SK-N-SH (cell line): ENCODE measurements at regions not wholly inside any gene's neighbourhood (a gene's known extent, or its start where the extent isn't known, plus 50 kb on each side); places are given as distances from the start of the nearest gene placed in this dataset.

Experiments used
- CTCF ChIA-PET: fragments of 300-600, 350-600 bp; formaldehyde crosslinking; extraction: SDS; loops from one replicate; lab custom pipeline; 2021; lab: Yijun Ruan, JAX
- POLR2A ChIA-PET: fragments of 350-600 bp; sonication (Branson Sonifier 250); formaldehyde crosslinking; extraction: SDS; loops from one replicate; lab custom pipeline; 2020; ENCODE audit warnings: antibody characterized with exemption, inconsistent platforms; lab: Yijun Ruan, JAX
- DNase-seq: peaks from one replicate; pipeline ENCODE4 v3.0.0; 2012
- H2AFZ ChIP-seq: fragments of 200-600 bp; sonication (generic); 2 replicates; pipeline ENCODE4 v1.8.1; 2016; ENCODE audit warnings: antibody characterized with exemption, mild to moderate bottlenecking, low read depth
- H3F3A ChIP-seq: fragments of 200-600 bp; sonication (generic); replicated peaks from 2 replicates; pipeline ENCODE3; 2016; ENCODE audit warnings: antibody characterized with exemption, mild to moderate bottlenecking; ENCODE audit not compliant: insufficient read depth
- H3K27ac ChIP-seq, 2 experiments: fragments of 200-500 bp in 1 of 2; fragments of 200-600 bp in 1 of 2; sonication (Bioruptor generic) in 1 of 2; sonication (generic), shearing (Covaris generic) in 1 of 2; 2 replicates each; pipeline versions ENCODE4 v1.5.1 to v1.6.1; 2014 to 2016; ENCODE audit warnings: low read depth in 2 of 2, inconsistent platforms in 1 of 2, low read length in 1 of 2, mild to moderate bottlenecking in 1 of 2, mixed read lengths in 1 of 2
- H3K27me3 ChIP-seq: fragments of 200-600 bp; sonication (generic), shearing (Covaris generic); 2 replicates; pipeline ENCODE4 v1.6.1; 2016; ENCODE audit warnings: mixed run types; ENCODE audit not compliant: insufficient read depth
- H3K36me3 ChIP-seq, 2 experiments: fragments of 200-500 bp in 1 of 2; fragments of 200-600 bp in 1 of 2; sonication (Bioruptor generic) in 1 of 2; sonication (generic) in 1 of 2; replicated peaks in 1 of 2; 2 replicates each; pipeline versions ENCODE3 to v1.5.1; 2014 to 2016; ENCODE audit warnings: low read length in 1 of 2, mild to moderate bottlenecking in 1 of 2; ENCODE audit not compliant: insufficient read depth in 2 of 2, control insufficient read depth in 1 of 2
- H3K4me1 ChIP-seq, 2 experiments: fragments of 200-500 bp in 1 of 2; fragments of 200-600 bp in 1 of 2; sonication (Bioruptor generic) in 1 of 2; sonication (generic), shearing (Covaris generic) in 1 of 2; 2 replicates each; pipeline versions ENCODE4 v1.5.1 to v1.6.1; 2014 to 2016; ENCODE audit warnings: low read depth in 1 of 2, low read length in 1 of 2, mixed run types in 1 of 2; ENCODE audit not compliant: insufficient read depth in 2 of 2, control insufficient read depth in 1 of 2
- H3K4me2 ChIP-seq: fragments of 200-600 bp; sonication (generic), shearing (Covaris generic); 2 replicates; pipeline ENCODE4 v1.6.1; 2017; ENCODE audit warnings: mixed run types
- H3K4me3 ChIP-seq, 2 experiments: fragments of 200-500 bp in 1 of 2; fragments of 200-600 bp in 1 of 2; sonication (Bioruptor generic) in 1 of 2; sonication (generic), shearing (Covaris generic) in 1 of 2; 2 replicates each; pipeline versions ENCODE4 v1.5.1 to v1.8.1; 2014 to 2016; ENCODE audit warnings: low read depth in 2 of 2, inconsistent platforms in 1 of 2, low read length in 1 of 2, mild to moderate bottlenecking in 1 of 2, mixed read lengths in 1 of 2, moderate library complexity in 1 of 2
- H3K79me2 ChIP-seq: fragments of 200-600 bp; sonication (generic); 2 replicates; pipeline ENCODE4 v1.8.1; 2017; ENCODE audit warnings: mild to moderate bottlenecking; ENCODE audit not compliant: insufficient read depth
- H3K9ac ChIP-seq: fragments of 200-600 bp; sonication (generic); 2 replicates; pipeline ENCODE4 v1.6.1; 2017; ENCODE audit warnings: mixed run types
- H3K9me2 ChIP-seq: fragments of 200-600 bp; sonication (generic); 2 replicates; pipeline ENCODE4 v1.6.1; 2017; ENCODE audit warnings: mixed run types
- H3K9me3 ChIP-seq: fragments of 200-600 bp; sonication (generic); 2 replicates; pipeline ENCODE4 v1.6.1; 2017; ENCODE audit warnings: mixed run types, mild to moderate bottlenecking, moderate library complexity
- H4K20me1 ChIP-seq: fragments of 200-600 bp; sonication (generic); 2 replicates; pipeline ENCODE4 v1.6.1; 2017; ENCODE audit warnings: mild to moderate bottlenecking, mixed run types; ENCODE audit not compliant: insufficient read depth
- CTCF ChIP-seq: fragments of 200-600 bp; sonication (generic); IDR thresholded peaks from 2 replicates; pipeline ENCODE4 v1.6.1; 2017; ENCODE audit warnings: antibody characterized with exemption, mild to moderate bottlenecking, moderate library complexity
- EP300 ChIP-seq, 2 experiments: IDR thresholded peaks; 2 replicates each; pipeline versions ENCODE4 v1.4.0 to v1.6.1; 2012; ENCODE audit warnings: borderline replicate concordance in 1 of 2, low read depth in 1 of 2, low read length in 1 of 2
- NFIC ChIP-seq: IDR thresholded peaks from 2 replicates; pipeline ENCODE4 v1.4.0; 2012; ENCODE audit warnings: borderline replicate concordance
- NRF1 ChIP-seq: IDR thresholded peaks from 2 replicates; pipeline ENCODE4 v1.6.1; 2012; ENCODE audit warnings: low read depth, mild to moderate bottlenecking, low read length
- PBX3 ChIP-seq: IDR thresholded peaks from 2 replicates; pipeline ENCODE4; 2012
- POLR2AphosphoS5 ChIP-seq: IDR thresholded peaks from 2 replicates; pipeline ENCODE4 v1.6.1; 2012; ENCODE audit warnings: low read depth, low read length
- REST ChIP-seq: IDR thresholded peaks from 2 replicates; pipeline ENCODE4 v1.6.1; 2012; ENCODE audit warnings: mild to moderate bottlenecking, low read depth, low read length, moderate library complexity
- SIN3A ChIP-seq: IDR thresholded peaks from 2 replicates; pipeline ENCODE4 v1.6.1; 2012; ENCODE audit warnings: low read depth, mild to moderate bottlenecking, low read length, moderate library complexity, borderline replicate concordance
- TCF12 ChIP-seq: IDR thresholded peaks from 2 replicates; pipeline ENCODE4 v1.4.0; 2012
- USF2 ChIP-seq: fragments of 150-350 bp; IDR thresholded peaks from 2 replicates; pipeline ENCODE4 v1.6.1; 2017; ENCODE audit warnings: antibody characterized with exemption, low read length, low read depth, borderline replicate concordance
- YY1 ChIP-seq: IDR thresholded peaks from 2 replicates; pipeline ENCODE4 v1.4.0; 2012; ENCODE audit warnings: low read depth, mild to moderate bottlenecking
- WGBS: methylation state at CpG from one replicate; pipeline ENCODE4 v1.1.6; 2017; ENCODE audit warnings: low lambda C conversion rate; 5-methylcytosine and 5-hydroxymethylcytosine counted together

- TF ChIP-seq CTCF = no peak
- TF ChIP-seq EP300 (IDR thresholded peaks at IDR 0.05; ENCODE audit: borderline replicate concordance in 1 of 2, low read depth in 1 of 2, low read length in 1 of 2) = no peak
- TF ChIP-seq SIN3A = no peak
- TF ChIP-seq NRF1 = no peak
- TF ChIP-seq NFIC = no peak
- TF ChIP-seq USF2 = no peak
- no peak for TF ChIP-seq TCF12
- no peak for TF ChIP-seq YY1
- no peak for TF ChIP-seq POLR2AphosphoS5
These were observed 66.5 kb upstream of the MAP4 start (continued) for GRCh38 chr3:48082580-48083184.

GRCh38 chr3:48077815-48078214 lies 61.6 kb upstream of the MAP4 start:
- H3K4me2 ChIP-seq = peak overlapping the region; percentile 8; the same call in 1 of the 2 replicates
- no peak for DNase-seq

More at GRCh38 chr3:48077815-48078214, 61.6 kb upstream of the MAP4 start:
- no peak overlapping the region for H2AFZ ChIP-seq
- H4K20me1 ChIP-seq = peaks cover 95% of the 10 kb centered on the region
- no peaks in the 10 kb centered on the region for H3K9me2 ChIP-seq
- H3K27me3 ChIP-seq = no peaks in the 10 kb centered on the region
- H3K36me3 ChIP-seq = peaks cover under 1 to 23% of the 10 kb centered on the region in 2 experiments
- H3K27ac ChIP-seq = peak overlapping the region in 1 of 2 experiments; percentile 59; a peak in 2 of 4 replicates
- POLR2A ChIA-PET = interaction anchor here (2.1 kb wide), 1 partner anchor 11 kb away, joined by 7 read pairs; no protein-coding TSS in a partner anchor
- TF ChIP-seq PBX3 (peak; percentile 68), REST (no peak)
- TF ChIP-seq, all 33 proteins: peak for 1
- Histone ChIP-seq H3K79me2 (peaks cover 100% of the 10 kb centered on the region), H3K9me3 (no peaks in the 10 kb centered on the region), H3K9ac (no peak overlapping the region), H3K4me1 (0 out of 4 replicates have a peak, but pooled peaks cover 0 to 3% of the 10 kb centered on the region in 2 experiments), H3F3A (peaks cover 32% of the 10 kb centered on the region), H3K4me3 (no peak overlapping the region)
- 45% methylated on average over 2 of the region's 2 CpGs for WGBS
- CTCF ChIA-PET = no interaction called here
